ENCODE measurements at regions not wholly inside any gene's neighbourhood (a gene's known extent, or its start where the extent isn't known, plus 50 kb on each side); places are given as distances from the start of the nearest gene placed in this dataset.

DNA sequence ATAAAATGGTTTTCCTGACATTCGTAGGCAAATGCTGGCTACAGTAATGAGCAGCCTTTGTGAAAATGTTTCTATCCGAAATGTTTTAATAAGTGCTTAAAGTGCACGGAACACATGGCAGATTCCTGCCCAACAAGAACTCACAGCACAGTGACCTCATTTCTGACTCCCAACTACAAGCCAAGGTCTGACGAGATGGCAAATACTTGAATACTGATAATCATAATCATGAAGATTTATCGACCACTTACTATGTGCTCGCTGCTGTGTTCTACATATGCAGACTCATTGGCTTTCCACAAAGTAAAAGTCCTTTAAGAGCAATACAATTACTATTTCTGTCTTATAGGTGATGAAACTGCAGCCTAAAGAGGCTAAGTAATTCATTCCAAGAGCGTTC, 238.1 kb upstream of the CDH5 start:
- TF ChIP-seq, protein P1, sequence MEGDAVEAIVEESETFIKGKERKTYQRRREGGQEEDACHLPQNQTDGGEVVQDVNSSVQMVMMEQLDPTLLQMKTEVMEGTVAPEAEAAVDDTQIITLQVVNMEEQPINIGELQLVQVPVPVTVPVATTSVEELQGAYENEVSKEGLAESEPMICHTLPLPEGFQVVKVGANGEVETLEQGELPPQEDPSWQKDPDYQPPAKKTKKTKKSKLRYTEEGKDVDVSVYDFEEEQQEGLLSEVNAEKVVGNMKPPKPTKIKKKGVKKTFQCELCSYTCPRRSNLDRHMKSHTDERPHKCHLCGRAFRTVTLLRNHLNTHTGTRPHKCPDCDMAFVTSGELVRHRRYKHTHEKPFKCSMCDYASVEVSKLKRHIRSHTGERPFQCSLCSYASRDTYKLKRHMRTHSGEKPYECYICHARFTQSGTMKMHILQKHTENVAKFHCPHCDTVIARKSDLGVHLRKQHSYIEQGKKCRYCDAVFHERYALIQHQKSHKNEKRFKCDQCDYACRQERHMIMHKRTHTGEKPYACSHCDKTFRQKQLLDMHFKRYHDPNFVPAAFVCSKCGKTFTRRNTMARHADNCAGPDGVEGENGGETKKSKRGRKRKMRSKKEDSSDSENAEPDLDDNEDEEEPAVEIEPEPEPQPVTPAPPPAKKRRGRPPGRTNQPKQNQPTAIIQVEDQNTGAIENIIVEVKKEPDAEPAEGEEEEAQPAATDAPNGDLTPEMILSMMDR (IDR thresholded peaks at IDR 0.05; ENCODE audit: insufficient read depth, low read depth, low read length, missing control alignments): no peak
- no peak for DNase-seq (ENCODE audit: low read depth)
- H3K4me3 ChIP-seq (ENCODE audit: low read depth, low read length): no peak overlapping the region

- TF ChIP-seq, protein P1 (IDR thresholded peaks at IDR 0.05; ENCODE audit: insufficient read depth, low read depth, low read length, missing control alignments): no peak
Observed at GRCh38 chr16:66127459-66128370, 238.8 kb upstream of the CDH5 start.

GRCh38 chr16:66121466-66121865, 245.0 kb upstream of the CDH5 start:
- TF ChIP-seq, protein P1 (IDR thresholded peaks at IDR 0.05; ENCODE audit: insufficient read depth, low read depth, low read length, missing control alignments): no peak
- H3K4me3 ChIP-seq (ENCODE audit: low read depth, low read length): no peak overlapping the region
- no peak for DNase-seq (ENCODE audit: low read depth)

More at GRCh38 chr16:66127459-66128370, 238.8 kb upstream of the CDH5 start:
- H3K4me3 ChIP-seq (ENCODE audit: low read depth, low read length): no peak overlapping the region
- no peak for DNase-seq (ENCODE audit: low read depth)

- no peak overlapping the region for H3K4me3 ChIP-seq (ENCODE audit: low read depth, low read length)
Observed at GRCh38 chr16:66120656-66121055, 245.8 kb upstream of the CDH5 start.

DNA sequence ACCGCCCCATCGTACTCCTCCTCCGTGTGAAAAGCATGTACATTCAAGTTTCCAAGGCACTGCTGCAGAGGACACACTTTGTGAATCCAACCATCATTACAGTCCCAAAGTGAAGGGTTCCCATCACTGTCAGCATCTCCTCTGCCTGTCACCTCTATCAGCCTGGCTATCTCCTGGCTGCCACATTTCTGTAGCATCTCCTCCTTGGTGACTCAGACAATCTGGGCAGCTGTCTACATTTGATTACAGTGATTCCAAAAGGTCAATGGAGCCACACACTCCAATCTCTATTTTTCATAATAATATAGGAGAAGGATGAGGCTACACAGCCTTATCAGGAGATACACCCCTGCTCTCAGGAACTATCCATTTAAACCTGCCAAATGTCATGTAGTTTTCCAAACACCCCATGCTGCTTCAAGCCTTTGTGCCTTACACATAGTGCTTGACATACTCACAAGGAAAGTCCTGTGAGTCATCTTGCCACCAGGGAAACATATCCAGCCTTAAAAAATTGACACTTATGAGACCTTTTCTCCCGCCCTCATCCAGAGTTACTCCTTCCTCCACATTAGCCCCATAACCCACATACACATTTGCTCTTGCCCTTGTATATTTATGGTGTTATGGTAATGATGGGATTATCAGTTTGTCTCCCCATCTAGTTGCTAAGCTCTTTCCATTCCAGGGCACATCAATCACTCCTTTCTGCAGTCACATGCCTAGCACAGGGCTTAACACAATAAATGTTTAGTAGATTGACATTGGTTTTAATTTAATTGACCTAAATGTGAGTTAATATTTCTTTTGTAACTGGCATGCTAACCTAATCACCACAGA, 250.1 kb upstream of the CDH5 start:
- no peak overlapping the region for H3K4me3 ChIP-seq (ENCODE audit: low read depth, low read length)
- no peak for DNase-seq (ENCODE audit: low read depth)
- TF ChIP-seq, protein P1 (IDR thresholded peaks at IDR 0.05; ENCODE audit: insufficient read depth, low read depth, low read length, missing control alignments): no peak

More at GRCh38 chr16:66120656-66121055, 245.8 kb upstream of the CDH5 start:
- DNase-seq (ENCODE audit: low read depth): no peak
- TF ChIP-seq, protein P1 (IDR thresholded peaks at IDR 0.05; ENCODE audit: insufficient read depth, low read depth, low read length, missing control alignments): no peak

- TF ChIP-seq, protein P1 (IDR thresholded peaks at IDR 0.05; ENCODE audit: insufficient read depth, low read depth, low read length, missing control alignments): peak; percentile 6
- peak; percentile 4 for DNase-seq (ENCODE audit: low read depth)
Observed at GRCh38 chr16:66115373-66115772, 251.1 kb upstream of the CDH5 start.

More at GRCh38 chr16:66115373-66115772, 251.1 kb upstream of the CDH5 start:
- no peak overlapping the region for H3K4me3 ChIP-seq (ENCODE audit: low read depth, low read length)
